ENCODE measurements at regions not wholly inside any gene's neighbourhood (a gene's known extent, or its start where the extent isn't known, plus 50 kb on each side); places are given as distances from the start of the nearest gene placed in this dataset.

DNA sequence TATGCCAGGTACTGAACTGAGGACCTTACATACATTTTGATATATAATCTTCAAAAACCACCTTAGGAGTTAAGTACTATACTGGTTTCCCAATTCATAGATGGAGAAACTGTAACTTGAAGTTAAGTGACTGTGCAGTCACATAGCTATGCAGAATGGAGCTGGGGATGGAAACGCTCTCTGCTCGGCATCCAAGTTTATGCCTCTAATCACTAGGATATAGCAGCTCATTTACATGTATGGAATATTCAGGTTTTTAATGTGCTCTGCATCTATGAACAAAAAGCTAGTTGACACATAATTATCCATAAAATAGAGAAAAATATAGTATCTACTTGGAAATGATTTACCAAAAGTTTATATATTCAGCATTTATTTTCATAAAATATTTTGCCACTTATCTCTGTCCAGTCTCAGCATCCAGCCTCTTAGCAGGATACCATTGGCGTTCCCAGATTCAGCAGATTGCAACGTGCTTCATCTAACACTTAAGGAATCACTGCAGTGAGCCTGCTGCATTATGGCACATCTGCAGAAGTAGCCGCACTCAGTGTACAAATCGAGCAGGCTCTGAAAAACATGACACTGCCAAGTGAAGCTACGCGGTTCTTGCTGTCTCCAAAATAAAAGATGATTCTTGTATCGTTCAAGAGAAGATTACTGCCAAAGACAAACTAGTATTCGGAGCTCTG is 70.4 kb downstream of the MRPL57 start:
- TF ChIP-seq, protein P1, sequence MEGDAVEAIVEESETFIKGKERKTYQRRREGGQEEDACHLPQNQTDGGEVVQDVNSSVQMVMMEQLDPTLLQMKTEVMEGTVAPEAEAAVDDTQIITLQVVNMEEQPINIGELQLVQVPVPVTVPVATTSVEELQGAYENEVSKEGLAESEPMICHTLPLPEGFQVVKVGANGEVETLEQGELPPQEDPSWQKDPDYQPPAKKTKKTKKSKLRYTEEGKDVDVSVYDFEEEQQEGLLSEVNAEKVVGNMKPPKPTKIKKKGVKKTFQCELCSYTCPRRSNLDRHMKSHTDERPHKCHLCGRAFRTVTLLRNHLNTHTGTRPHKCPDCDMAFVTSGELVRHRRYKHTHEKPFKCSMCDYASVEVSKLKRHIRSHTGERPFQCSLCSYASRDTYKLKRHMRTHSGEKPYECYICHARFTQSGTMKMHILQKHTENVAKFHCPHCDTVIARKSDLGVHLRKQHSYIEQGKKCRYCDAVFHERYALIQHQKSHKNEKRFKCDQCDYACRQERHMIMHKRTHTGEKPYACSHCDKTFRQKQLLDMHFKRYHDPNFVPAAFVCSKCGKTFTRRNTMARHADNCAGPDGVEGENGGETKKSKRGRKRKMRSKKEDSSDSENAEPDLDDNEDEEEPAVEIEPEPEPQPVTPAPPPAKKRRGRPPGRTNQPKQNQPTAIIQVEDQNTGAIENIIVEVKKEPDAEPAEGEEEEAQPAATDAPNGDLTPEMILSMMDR (IDR thresholded peaks at IDR 0.05), result no peak

DNA sequence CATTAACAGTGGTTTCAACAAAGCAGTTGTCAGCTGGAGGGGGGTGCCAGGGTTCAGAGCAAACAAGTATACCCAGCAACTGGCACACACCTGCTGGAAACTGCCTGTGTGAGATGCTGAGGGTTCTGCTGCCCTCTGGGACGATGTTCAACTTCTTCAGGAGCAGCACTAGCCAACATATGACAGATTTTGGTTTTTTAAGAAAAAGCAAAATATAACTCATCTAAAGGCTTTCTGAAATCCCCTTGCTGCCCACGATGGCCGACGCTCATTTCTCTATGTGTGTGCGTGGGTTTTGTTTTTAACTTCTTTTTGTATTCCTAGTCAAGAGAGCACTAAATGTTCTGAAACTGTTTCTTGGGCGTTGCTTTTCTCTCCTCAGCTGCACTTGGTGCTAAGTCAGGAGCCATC is 79.9 kb downstream of the MRPL57 start:
- TF ChIP-seq, protein P1 (IDR thresholded peaks at IDR 0.05), result no peak

GRCh38 chr13:21256891-21257290 is 80.4 kb downstream of the MRPL57 start:
- TF ChIP-seq, protein P1 (IDR thresholded peaks at IDR 0.05), result no peak

- TF ChIP-seq, protein P1 (IDR thresholded peaks at IDR 0.05), result no peak
Observed at GRCh38 chr13:21259571-21260455, 83.4 kb downstream of the MRPL57 start.

GRCh38 chr13:21282065-21282464 is 105.6 kb downstream of the MRPL57 start:
- TF ChIP-seq, protein P1 (IDR thresholded peaks at IDR 0.05), result no peak

DNA sequence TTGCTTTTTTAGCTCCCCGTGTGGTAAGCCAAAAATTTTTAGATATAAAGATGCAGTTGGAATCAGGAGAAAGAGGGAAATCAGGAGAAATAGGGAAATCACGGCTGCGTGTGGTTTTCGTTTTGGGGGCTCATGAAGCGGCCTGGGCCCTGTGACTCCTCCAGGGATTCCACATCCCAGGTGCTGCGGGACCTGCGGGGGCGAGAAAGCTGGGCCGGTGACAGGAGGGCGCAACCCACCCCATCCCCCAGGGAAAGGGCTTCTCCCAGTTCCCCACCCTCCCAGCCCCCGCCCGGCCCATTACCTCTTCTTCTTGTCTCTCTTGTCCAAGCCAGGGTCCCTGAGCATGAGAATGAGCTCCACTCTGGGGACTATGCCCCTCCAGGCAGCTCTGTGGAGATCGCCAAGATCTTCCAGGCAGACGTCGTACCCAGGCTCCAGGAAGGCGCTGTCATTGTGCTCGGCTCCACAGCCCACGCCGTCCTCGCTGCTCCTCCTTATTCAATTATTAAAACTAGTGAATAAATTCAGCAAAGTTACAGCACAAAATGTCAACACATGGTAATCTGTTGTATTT is 111.0 kb downstream of the MRPL57 start:
- TF ChIP-seq, protein P1 (IDR thresholded peaks at IDR 0.05), result no peak

DNA sequence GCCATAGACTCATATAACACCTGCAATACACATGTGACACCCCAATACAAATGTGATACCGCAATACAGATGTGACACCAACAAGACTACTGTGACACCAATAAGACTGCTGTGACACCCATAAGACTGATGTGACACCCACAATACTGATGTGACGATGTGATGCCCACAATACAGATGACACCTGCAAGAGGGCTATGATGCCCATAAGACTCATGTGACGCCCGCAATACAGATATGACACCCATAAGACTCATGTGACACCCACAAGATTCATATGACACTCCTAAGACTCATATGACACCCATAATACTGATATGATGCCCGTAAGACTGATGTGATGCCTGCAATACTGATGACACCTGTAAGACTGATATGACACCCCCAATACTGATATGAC is 113.0 kb downstream of the MRPL57 start:
- TF ChIP-seq, protein P1 (IDR thresholded peaks at IDR 0.05), result no peak
